T-helper 2 cell (primary cell): ENCODE measurements at regions not wholly inside any gene's neighbourhood (a gene's known extent, or its start where the extent isn't known, plus 50 kb on each side); places are given as distances from the start of the nearest gene placed in this dataset.
"Not testable (repeated sequence)": the region's sequence is repeated elsewhere in the genome, so short reads cannot be mapped to it uniquely, and the experiment has no call there.

Experiments
- DNase-seq, 5 experiments: peaks; one replicate each; pipeline versions ENCODE4 v3.0.0 to v3.0.0-alpha.2; 2012 to 2022

DNA sequence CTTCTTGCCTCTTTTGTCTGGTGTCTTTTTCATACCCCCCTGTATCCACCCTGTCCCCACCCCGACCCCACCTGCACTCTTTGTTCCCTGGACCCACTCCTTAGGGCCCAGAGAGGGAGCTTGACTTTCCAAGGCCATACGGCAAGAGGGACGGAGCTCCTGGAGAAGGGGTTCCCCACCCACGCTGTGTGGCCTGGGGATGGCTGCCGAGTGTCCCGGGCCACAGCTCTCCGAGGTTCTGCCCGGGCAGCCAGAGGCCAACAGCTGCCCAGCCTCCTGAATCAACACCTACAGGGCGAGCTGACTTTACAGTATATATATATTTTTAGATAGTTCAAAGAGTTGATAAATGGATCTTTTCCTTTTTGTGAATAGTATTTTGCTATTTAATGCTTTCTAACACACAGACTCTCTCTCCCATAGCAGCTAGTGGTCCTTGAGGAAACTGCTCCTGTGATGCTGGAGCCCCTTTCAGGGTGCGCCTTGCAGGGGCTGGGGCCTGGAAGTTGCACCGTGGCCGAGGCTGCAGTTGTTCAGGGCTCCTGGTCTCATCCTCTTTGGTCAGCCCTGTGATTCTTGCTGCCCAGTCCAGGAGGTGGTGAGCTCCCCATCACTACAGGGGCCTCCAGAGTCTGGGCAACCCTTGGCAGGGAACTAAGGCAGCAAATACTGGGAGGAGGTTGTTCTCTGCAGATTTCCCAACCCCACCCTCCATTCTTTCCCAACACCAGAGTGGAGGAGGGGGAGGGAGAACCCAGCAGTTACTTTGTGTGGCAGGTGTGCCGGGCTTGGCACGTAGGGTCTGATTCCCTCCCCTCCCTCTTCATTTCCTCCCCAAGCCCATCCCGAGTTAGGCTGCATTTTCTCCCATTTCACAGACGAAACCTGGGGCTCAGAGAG, 321.6 kb downstream of the PTPRU start:
- DNase-seq, result no peak

GRCh38 chr1:29557066-29557465, 320.7 kb downstream of the PTPRU start:
- no peak for DNase-seq

DNA sequence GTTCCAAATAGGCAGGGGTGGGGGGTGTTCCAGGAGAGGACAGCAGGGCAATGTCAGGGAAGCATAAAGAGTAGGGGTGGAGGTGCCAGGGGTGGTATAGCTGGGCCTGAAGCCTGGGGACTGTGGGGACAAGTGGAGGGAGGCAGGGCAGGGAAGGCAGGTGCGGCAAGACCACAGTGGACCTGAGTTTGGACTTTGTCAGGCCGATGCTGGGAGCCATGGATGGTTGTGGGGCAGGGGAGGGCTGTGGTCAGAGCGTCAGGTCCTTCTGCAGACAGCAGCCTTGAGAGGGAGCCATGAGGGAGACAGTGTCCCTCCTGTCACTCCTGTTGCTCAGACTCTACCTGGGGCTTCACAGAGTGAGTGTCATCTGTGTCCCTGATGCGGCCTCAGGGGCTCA, 320.3 kb downstream of the PTPRU start:
- no peak for DNase-seq

DNA sequence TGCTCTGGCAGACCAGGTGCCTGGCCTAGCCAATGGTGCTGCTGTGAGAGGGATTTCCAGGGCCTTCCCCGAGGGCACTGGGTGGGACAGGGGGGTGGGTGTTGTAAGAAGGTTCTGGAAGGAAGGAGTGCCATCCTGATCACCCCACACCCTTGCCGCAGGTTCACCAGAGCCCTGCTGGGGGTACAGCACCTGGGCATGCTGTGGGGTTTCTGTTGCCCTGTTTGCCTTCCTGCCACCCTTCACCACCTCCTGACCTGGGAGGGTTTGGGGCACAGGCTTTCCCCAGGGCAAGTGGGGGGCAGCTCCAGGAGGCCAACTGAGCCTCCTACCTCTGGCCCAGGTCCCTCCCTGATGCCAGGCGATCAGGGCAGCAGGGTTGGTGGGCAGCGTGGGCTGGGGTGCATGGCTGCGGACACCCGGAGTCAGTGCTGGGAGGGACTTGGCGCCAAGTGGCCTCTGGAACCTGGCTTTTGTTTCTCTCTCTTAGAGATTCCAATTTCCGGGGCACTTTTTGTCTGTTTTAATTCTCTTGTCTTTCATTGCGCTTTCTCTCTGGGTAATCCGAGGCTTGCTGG, 318.8 kb downstream of the PTPRU start:
- DNase-seq, result no peak

DNA sequence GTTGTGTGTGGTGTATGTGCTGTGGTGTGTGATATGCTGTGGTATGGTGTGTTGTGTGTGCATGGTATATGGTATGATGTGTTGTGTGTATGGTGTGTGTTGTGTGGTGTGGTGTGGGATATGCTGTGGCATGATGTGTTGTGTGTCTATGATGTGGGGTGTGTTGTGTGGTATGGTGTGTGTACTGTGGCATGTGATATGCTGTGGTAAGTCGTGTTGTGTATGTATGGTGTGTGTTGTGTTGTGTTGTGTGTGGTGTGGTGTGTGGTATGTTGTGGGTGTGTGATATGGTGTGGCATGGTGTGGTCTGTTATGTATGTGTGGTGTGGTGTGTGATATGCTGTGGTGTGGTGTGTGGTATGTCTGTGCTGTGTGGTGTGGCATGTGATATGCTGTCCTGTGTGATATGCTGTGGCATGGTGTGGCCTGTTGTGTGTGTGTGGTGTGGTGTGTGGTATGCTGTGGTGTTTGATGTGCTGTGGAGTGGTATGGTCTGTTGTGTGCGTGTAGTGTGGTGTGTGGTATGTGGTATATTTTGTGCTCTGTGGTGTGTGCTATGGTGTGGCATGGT, 318.0 kb downstream of the PTPRU start:
- DNase-seq, result no peak

DNA sequence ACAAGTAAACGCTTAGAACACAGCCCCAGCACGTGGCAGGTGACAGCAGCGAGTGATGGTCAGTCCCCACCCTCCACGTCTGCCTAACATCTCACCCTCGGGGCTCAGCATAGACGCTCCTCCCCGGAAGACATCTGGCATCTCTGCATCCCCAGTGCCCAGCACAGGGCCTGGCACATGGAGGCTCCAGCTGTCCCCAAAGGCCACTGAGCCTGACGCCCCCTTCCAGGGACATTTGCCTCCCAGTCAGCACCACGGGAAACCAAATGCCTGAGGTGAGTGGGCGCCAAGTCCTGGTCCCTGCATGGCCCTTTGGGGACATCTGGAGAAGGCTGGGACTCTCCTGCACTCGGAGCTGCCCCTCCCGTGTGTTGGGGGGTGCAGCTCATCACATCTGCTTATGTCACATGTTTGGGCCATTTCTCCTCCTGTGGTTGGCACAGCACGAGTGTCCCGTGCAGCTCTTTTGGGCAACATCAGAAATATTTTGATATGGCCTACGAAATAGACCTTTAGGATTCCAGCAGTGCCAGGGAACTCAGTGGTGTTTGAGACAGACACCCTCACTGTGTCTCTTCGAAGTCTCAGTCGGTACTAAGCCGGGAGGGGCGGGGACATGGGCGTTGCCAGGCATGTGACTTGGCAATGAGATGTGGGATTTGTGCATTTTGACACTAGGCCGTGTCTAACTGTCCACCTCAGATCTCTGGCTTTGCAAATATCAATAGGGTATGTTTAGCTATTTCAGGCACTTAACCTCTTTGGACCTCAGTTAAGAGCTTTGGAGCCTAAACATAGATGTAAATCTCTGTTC, 315.0 kb downstream of the PTPRU start:
- no peak for DNase-seq

- no peak for DNase-seq
These were observed 314.0 kb downstream of the PTPRU start for GRCh38 chr1:29550119-29550841.

- DNase-seq, result not testable (repeated sequence)
These were observed 313.4 kb downstream of the PTPRU start for GRCh38 chr1:29549728-29550118.

GRCh38 chr1:29549001-29549400, 312.7 kb downstream of the PTPRU start:
- DNase-seq, result no peak

DNA sequence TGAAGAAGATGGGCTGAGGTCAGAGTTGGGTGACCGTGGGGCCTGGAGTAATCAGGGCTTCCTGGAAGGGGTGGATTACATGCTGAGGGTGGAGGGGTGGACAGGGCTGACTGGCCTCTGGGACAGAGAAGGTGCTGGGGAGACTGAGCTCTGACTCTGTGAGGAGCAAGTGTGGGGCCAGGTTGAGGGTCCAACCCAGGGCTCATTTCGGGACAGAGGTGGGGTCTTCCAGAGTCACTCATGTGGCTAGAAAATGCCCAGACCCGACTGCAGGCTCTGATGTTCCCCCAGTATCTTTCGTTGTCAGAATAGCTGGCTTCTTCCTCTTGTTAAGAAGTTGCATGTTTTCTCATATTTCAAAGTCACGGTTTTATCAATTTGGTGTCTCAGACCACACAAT, 311.8 kb downstream of the PTPRU start:
- DNase-seq, result no peak

DNA sequence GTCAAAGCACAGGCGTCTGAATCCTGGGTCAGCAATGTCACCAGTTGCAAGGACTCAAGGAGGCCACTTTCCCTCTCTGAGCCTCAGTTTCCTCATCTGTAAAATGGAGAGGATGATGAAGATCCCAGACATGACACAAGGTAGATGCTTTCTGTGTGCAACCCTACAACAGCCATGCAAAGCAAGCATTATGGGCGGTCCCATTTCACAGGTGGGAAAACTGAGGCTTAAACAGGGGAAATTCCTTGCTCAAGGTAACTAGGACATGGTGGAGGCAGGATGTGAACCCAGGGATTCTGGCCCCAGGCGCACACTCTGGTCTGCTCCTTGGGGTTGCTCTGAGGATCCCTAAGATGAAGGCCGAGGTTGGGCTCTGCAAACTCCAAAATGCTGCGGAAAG, 311.0 kb downstream of the PTPRU start:
- DNase-seq, result no peak

DNA sequence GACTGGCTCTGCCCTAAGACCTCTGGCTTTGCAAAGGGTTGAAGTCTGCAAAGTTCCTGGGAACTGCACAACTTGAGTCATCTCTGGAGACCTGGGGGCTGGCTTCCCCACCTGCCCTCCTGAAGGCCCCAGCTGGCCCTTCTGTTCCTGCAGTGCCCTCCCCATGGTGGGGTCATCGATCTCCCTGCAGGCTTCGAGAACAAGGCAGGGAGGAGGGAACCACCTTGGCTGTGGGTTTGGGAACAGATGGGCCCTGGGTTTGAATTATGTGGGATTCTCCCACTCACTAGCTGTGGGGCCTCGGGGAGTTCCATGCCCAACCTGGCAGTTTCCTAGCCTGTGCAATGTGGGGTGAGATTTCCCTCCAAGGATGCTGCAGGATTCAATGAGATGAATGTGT, 310.2 kb downstream of the PTPRU start:
- no peak for DNase-seq

DNA sequence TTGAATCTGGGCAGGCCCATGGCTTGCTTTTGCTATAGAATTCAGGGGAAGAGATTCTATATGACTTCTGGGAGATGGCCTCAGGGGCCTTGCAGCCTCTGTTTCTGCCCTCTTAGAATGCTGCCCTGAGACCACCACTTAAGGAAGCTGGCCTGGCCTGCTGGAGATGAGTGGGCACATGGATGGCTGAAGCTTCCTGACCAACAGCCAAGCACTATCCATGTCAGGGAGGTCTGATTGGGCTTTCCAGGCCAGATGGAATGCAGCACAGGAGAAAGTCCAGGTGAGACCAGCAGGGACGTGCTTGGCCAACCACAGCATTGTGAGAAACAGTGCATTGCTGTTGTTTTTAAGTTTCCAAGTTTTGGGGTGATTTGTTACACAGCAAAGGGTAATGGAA, 308.1 kb downstream of the PTPRU start:
- no peak for DNase-seq

DNA sequence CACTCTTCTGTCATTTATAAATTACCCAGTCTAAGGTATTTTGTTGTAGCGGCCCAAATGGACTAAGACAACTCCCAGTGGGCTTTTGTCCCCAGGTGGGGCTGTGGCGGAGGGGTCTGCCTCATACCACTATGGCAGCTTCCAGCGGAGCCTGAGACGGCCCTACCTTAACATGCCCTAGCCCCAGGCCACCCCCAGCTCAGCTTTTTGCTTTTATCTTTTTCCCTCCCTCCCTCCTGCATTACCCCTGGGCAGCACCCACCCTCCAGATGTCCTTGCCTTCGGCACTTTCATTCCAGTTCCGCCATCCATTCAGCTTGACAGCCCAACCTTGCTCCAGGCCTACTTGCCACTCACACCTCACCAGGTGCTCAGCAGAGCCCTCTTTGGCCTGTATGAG, 307.3 kb downstream of the PTPRU start:
- no peak for DNase-seq

DNA sequence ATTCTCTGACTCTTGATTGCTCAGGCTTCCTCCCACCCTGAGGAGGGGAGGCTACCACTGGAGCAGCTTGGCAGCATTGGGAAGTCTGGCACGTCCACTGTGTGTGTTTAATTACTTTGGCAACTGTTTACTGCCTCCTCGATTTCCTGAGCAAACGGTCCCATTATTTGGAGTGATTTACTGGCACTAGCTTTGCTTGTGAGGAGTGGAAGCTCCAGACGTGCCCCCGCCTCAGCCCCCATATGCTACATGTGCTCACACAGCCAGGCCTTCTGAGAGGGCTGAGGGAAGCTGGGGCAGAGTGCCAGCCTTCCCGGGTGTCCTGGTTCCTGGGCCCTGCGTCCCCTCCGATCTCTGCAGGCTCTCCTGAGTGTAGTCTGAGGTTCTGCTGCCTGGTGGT, 306.2 kb downstream of the PTPRU start:
- no peak for DNase-seq

DNA sequence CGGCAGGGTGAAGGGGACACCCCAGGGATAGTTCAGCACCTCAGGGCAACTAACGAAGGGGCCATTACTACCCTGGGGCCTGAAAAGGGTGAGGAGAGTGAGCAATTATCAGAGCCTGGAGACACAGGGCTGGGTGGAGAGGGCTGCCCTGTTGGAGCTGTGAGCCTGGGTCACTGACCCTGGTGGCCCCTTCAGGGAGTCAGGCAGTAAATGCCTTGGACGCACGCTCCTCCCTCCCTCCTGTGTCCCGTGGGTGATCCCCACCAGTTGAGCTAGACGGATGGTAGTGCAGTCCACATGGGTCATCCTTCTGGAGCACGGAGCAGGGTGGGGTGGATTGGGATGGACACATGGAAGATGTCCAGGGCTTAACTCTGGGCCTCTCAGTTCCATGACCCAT, 305.3 kb downstream of the PTPRU start:
- no peak for DNase-seq

- DNase-seq, result no peak
These were observed 304.6 kb downstream of the PTPRU start for GRCh38 chr1:29540801-29541357.

GRCh38 chr1:29539971-29540370, 303.6 kb downstream of the PTPRU start:
- DNase-seq, result no peak

- no peak for DNase-seq
These were observed 302.3 kb downstream of the PTPRU start for GRCh38 chr1:29538586-29538985.

GRCh38 chr1:29532751-29533150, 296.4 kb downstream of the PTPRU start:
- no peak for DNase-seq

DNA sequence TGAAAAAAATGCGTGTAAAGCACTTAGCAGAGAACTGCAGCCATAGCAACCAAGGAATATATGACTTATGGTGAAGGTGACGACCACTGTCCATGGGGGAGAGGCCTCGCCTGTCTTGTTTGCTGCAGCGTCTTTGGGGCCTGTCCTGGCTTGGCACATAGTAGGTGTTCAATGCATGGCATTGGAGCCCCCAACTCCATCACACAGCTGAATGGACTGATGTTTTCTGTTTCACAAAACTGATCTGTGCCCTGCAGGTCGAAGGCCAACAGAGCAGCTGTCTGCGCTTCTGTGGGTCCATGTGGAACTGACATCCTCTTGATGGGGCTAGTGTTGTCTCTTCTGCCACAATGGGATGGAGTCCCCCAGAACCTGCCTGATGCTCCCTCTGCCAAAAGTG, 296.0 kb downstream of the PTPRU start:
- DNase-seq, result no peak

DNA sequence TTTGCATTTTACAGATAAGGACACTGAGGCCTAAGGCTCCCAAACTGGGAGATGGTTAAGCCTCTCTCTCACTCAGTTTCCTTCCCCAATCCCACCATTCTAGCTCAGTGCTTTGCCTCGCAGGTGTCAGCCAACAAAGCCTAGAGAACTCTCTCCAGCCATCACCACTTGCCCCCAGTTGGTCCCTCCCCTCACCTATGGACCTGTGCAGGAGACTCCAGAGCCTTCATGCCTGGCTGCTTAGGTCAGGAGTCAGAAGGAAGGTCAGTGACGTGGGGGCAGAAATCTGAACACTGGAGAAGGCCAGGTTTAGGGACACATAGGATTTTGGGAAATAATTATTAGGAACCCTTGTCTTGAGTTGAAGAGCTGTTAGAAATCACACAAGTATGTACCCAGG, 295.3 kb downstream of the PTPRU start:
- DNase-seq, result no peak
